Rectal smooth muscle tissue (tissue), 1 donor: ENCODE measurements at regions not wholly inside any gene's neighbourhood (a gene's known extent, or its start where the extent isn't known, plus 50 kb on each side); places are given as distances from the start of the nearest gene placed in this dataset.
"Not testable (repeated sequence)": the region's sequence is repeated elsewhere in the genome, so short reads cannot be mapped to it uniquely, and the experiment has no call there.

Experiments used
- H3K27ac ChIP-seq: one replicate; pipeline ENCODE4 v1.7.0; 2013; ENCODE audit warnings: low read depth, low read length, inconsistent platforms
- H3K27me3 ChIP-seq: one replicate; pipeline ENCODE4 v1.7.0; 2013; ENCODE audit warnings: low read length; ENCODE audit not compliant: control insufficient read depth, insufficient read depth
- H3K36me3 ChIP-seq: one replicate; pipeline ENCODE4 v1.7.0; 2013; ENCODE audit warnings: low read length; ENCODE audit not compliant: control insufficient read depth, insufficient read depth
- H3K4me1 ChIP-seq: one replicate; pipeline ENCODE4 v1.7.0; 2013; ENCODE audit warnings: low read length; ENCODE audit not compliant: control insufficient read depth, insufficient read depth
- H3K4me3 ChIP-seq: one replicate; pipeline ENCODE4 v1.7.0; 2013; ENCODE audit warnings: low read length
- H3K9ac ChIP-seq: one replicate; pipeline ENCODE4 v1.7.0; 2013; ENCODE audit warnings: low read length

DNA sequence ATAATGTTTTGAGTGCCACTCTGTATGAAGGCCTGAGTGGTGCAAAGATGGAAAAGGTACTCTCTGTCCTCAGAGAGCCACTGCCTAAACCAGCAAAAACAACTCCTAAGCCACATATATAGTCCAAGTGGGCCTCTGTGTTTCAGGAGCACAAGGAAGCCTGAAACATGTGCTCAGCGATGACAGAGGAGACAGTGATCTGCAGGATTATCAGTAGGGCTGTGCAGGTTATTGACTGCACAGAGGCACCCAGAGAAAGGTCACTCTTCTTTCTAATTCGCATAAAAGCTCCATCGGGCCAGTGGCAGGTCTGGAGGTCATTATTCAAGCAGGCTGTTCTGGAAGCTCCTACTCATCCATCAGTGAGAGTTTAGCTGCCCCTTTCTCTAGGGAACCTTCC lies 361.9 kb downstream of the BCL11B start:
- H3K4me1 ChIP-seq, result no peaks in the 10 kb centered on the region
- H3K27me3 ChIP-seq, result no peaks in the 10 kb centered on the region
- no peak overlapping the region for H3K4me3 ChIP-seq
- no peak overlapping the region for H3K9ac ChIP-seq
- no peaks in the 10 kb centered on the region for H3K36me3 ChIP-seq
- H3K27ac ChIP-seq, result no peak overlapping the region

DNA sequence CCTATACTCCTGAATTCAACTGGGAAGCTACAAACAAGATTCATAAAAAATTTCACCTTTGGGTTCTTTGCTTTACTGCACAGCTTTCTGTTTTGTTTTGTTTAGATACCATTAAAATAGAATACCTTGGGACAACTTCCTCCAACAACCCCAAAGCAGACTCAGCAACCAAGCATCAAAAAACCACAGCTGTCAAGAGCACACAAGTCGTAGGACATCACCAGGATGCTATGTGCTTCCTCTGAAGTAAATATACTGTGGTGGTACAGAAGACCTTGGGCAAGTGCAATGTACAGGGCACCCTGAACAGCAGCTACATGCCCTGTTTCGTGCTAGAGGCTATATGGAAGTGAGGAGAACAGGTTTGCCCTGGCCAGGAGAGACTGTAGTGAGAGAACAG lies 359.3 kb downstream of the BCL11B start:
- H3K27ac ChIP-seq, result no peak overlapping the region
- H3K9ac ChIP-seq, result no peak overlapping the region
- no peaks in the 10 kb centered on the region for H3K27me3 ChIP-seq
- no peaks in the 10 kb centered on the region for H3K36me3 ChIP-seq
- H3K4me3 ChIP-seq, result no peak overlapping the region
- H3K4me1 ChIP-seq, result no peaks in the 10 kb centered on the region

DNA sequence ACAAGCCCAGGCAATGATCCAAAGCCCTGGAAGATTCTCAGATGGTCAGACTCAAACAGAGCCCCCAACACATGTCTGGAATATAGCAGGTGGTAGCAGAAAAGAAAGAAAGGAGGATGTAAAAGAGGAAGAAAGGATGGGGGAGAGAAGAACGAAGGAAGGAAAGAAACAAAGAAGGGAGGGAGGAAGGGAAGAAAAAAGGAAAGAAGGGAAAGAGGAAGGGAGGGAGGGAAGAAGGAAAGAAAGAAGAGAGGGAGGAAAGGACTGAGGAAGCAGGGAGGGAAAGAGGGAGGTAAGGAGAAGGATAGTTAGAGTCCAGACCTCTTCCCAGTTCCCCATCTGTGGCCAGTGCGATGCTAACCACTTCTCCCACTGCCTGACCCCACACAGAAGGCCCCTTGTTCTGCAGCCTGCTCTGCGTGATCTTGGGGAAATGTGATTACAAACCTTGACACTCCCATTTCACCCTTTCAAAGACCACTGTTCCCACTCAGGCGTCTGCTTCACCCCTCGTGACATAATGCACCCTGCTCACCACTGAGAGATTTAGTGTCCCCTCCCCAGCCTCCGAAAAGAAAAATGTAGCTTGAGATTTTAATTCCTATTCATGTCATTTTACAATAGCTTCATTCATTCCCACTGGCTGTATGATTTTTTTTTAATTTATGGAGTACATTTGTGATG lies 357.9 kb downstream of the BCL11B start:
- H3K27me3 ChIP-seq, result no peaks in the 10 kb centered on the region
- no peak overlapping the region for H3K9ac ChIP-seq
- no peaks in the 10 kb centered on the region for H3K36me3 ChIP-seq
- no peaks in the 10 kb centered on the region for H3K4me1 ChIP-seq
- no peak overlapping the region for H3K4me3 ChIP-seq
- no peak overlapping the region for H3K27ac ChIP-seq

DNA sequence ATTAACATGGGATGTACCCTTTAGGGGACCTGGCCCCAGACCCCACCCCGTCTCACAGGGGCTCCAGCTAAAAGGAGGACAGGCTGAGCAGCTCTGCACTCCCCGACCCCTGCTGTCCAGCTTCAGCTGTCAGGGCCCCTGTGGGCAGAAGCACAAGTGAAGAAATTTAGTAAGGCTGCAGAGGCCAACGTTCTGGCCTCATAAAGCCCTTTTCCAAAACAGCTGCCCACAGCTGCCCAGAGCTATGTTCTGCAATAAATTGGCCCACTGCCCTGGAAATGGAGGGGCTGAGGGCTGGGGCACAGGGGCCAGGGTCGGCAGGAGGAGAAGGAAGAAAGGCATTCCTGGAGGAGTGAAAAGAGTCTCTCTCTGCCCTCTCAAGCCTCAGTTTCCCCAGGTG lies 357.1 kb downstream of the BCL11B start:
- H3K27ac ChIP-seq, result no peak overlapping the region
- no peaks in the 10 kb centered on the region for H3K36me3 ChIP-seq
- H3K4me3 ChIP-seq, result no peak overlapping the region
- H3K4me1 ChIP-seq, result no peaks in the 10 kb centered on the region
- no peaks in the 10 kb centered on the region for H3K27me3 ChIP-seq
- no peak overlapping the region for H3K9ac ChIP-seq

DNA sequence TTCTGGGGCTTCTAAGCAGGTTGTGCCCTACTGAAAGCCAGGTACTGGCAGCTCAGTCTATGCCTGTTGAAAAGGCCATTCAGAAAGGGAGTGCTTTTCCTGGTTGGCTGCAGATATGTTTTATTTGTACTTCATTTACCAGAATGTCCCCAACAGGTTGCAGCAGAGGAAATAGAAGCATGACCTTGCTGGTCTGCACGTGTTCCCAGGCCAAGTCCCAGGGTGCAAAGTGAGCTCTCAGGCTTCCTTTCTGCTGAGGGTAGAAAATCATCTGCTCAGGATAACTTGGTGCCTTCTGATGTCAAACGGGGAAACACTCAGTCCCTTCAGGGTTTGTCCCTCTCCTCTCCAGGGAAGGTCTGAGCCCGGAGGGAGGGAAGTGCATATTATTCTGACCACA lies 356.4 kb downstream of the BCL11B start:
- Histone ChIP-seq H3K36me3 (no peaks in the 10 kb centered on the region), H3K4me1 (no peaks in the 10 kb centered on the region), H3K27ac (no peak overlapping the region), H3K9ac (no peak overlapping the region), H3K4me3 (no peak overlapping the region), H3K27me3 (no peaks in the 10 kb centered on the region)

DNA sequence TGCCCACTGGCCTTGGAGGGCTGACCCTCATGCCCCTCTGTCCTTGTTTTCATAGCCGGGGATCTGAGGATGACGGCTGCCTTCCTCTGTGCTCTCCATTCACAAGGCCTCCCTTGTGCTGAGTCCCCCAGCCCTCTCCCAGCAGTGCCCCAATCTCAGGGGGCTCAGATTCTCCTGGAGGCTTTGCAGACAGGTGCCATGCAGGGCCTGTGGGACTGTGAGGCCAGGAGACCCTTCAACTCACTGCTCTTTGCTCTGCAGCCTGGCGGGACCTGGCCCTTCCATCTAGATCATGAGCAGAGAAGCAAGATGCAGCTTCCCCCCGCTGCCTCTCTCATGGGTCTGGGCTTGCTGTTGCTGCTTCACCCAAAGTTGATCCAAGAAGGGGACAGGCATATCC lies 356.0 kb downstream of the BCL11B start:
- Histone ChIP-seq H3K27ac (no peak overlapping the region), H3K4me3 (no peak overlapping the region), H3K9ac (no peak overlapping the region)

DNA sequence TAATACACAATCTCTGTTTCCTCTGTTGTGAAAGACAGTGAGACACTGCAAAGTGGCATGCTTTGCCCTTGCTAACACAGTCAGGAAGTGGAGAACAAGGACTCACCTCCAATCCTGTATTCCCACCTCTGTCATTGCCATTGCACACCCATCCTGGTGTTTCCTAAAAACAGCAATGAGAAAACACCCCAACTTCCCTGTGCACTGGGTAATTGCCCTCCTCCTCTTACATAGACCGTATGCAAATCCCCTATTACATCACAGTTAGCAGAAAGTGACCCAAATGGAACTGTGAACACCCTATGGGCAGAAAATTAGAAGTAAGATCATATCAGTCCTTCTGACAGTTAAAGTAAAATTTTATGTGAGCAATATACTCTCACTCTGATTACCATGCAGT lies 355.5 kb downstream of the BCL11B start:
- no peak overlapping the region for H3K27ac ChIP-seq
- H3K9ac ChIP-seq, result no peak overlapping the region
- H3K4me3 ChIP-seq, result no peak overlapping the region
- no peaks in the 10 kb centered on the region for H3K27me3 ChIP-seq
- no peaks in the 10 kb centered on the region for H3K4me1 ChIP-seq
- H3K36me3 ChIP-seq, result no peaks in the 10 kb centered on the region

More for the DNA sequence above, 356.0 kb downstream of the BCL11B start:
- H3K36me3 ChIP-seq, result no peaks in the 10 kb centered on the region
- H3K27me3 ChIP-seq, result no peaks in the 10 kb centered on the region
- H3K4me1 ChIP-seq, result no peaks in the 10 kb centered on the region

DNA sequence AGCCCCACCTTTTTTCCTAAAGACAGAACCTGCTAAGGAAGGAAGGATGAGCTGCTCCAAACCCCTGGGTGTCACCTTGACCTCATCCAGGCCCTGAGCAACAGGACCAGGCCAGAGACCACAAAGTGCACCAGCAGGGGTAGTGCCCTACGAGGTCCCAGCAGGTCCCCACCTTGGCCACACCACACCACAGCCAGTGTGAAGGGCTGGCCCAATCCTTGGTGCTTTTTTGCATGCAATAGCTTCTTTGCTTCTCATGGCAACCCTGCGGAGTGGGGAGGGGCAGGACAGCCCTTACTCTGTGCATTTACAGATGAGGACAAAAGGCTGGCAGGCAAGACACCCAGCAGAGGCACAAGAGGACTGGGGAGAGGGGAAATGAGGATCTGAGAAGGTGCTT lies 352.6 kb downstream of the BCL11B start:
- H3K27me3 ChIP-seq, result no peaks in the 10 kb centered on the region
- no peaks in the 10 kb centered on the region for H3K4me1 ChIP-seq
- H3K36me3 ChIP-seq, result no peaks in the 10 kb centered on the region
- no peak overlapping the region for H3K4me3 ChIP-seq
- H3K27ac ChIP-seq, result no peak overlapping the region
- no peak overlapping the region for H3K9ac ChIP-seq

DNA sequence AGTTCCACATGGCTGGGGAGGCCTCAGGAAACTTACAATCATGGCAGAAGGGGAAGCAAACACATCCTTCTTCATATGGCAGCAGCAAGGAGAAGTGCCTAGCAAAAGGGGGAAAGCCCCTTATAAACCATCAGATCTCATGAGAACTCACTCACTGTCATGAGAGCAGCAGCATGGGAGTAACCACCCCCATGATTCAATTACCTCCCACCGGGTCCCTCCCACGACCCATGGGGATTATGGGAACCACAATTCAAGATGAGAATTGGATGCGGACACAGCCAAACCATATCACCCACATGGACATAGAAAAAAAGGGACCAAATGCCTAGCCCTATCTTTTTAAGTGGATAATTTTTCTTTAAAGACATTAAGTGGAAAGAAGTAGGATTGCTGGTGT lies 350.7 kb downstream of the BCL11B start:
- H3K27me3 ChIP-seq, H3K27ac ChIP-seq, H3K36me3 ChIP-seq, H3K4me3 ChIP-seq, H3K4me1 ChIP-seq, H3K9ac ChIP-seq: not testable (repeated sequence)

DNA sequence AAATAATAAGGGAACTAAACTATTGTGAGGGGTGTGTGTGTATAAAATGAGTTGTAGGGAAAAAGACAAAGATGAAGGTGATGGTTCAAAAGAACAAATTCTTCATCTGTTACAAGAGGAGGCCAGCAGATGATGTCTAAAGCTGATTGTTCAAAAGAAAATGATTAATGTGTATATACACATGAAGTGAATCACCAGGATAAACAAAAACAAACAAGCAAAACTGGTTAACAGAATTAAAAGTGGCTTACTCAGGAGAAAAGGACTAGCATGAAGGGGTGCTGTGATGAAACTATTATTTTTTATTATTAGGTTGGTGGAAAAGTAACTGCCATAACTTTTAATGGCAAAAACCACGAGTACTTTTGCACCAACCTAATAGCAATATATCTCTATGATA lies 348.4 kb downstream of the BCL11B start:
- H3K27ac ChIP-seq, result no peak overlapping the region
- H3K27me3 ChIP-seq, result no peaks in the 10 kb centered on the region
- H3K4me1 ChIP-seq, result no peaks in the 10 kb centered on the region
- H3K9ac ChIP-seq, result no peak overlapping the region
- H3K4me3 ChIP-seq, result no peak overlapping the region
- H3K36me3 ChIP-seq, result no peaks in the 10 kb centered on the region

DNA sequence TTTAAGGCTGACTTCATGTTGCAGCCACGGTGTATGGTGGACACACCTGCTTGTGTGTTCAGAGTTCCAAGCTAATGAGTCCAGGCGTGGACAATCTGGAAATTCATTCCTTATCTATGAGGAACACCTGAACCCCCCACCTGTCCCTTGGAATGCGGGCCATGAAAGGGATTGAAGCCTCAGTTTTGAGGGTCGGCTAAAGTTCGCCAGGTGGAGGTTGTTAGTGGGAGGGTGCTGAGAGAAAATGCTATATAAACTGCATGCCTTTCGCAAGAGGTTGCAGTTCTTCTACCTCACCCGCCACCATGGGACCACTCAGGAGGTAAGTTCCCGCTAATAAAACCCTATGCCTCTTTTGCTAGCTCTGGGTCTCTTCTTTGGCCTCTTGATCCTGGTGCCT lies 348.0 kb downstream of the BCL11B start:
- Histone ChIP-seq H3K27me3 (no peaks in the 10 kb centered on the region), H3K9ac (no peak overlapping the region), H3K27ac (no peak overlapping the region), H3K4me3 (no peak overlapping the region), H3K4me1 (no peaks in the 10 kb centered on the region), H3K36me3 (no peaks in the 10 kb centered on the region)

DNA sequence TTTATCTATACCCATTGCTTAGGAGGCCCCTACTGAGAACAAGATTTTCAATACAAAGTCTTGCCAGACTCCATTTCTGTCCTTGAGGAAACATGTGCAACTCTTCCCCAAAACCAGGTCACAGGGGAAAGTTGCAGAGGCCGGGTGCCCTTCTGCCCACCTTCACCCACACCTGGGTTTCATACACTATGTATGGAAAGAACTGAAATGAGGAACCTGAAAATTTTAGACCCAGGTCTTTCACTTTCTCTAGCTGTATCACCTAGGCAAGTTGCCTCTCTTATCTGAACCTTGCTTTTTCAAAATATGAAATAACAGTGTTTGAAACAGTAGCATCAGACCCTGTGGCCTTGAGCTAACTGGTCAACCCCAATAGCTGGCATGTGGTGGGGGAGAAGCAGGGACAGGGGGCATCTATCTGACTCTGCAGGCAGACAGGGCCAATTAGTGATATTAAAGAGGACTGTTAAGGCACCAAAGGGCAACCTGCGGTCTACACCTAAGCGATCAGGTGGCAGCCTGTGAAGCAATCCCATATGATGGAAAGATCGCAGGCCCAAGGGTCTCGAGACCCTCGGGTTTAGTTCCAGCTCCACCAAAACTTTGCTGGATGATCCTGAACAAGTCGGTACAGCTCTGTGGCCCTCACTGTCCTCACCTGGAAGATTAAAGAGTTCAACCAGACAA lies 346.5 kb downstream of the BCL11B start:
- Histone ChIP-seq H3K9ac (no peak overlapping the region), H3K4me1 (no peaks in the 10 kb centered on the region), H3K36me3 (no peaks in the 10 kb centered on the region), H3K4me3 (no peak overlapping the region), H3K27ac (no peak overlapping the region), H3K27me3 (no peaks in the 10 kb centered on the region)

DNA sequence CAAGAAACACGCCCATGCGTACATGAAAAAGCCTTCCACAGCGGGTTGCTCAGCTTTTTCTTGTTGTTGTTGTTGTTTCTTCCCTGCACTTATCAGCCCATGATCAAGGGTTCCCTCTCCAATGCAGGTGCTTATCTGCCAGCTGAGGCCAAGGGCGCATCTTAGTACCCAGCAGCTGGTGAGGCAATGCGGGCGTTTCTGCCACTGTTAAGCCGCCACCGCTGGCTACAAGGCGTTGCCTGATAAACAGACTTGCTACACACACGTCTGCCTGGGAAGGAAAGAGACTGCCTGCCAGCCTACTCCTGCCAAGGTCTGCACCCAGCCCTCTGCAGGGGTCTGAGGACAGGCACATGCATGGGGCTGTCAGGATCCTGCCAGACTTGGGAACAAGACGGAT lies 345.9 kb downstream of the BCL11B start:
- Histone ChIP-seq H3K27me3 (no peaks in the 10 kb centered on the region), H3K27ac (no peak overlapping the region), H3K4me3 (no peak overlapping the region), H3K4me1 (no peaks in the 10 kb centered on the region), H3K9ac (no peak overlapping the region), H3K36me3 (no peaks in the 10 kb centered on the region)
